ENCODE measurements at regions not wholly inside any gene's neighbourhood (a gene's known extent, or its start where the extent isn't known, plus 50 kb on each side); places are given as distances from the start of the nearest gene placed in this dataset.

DNA sequence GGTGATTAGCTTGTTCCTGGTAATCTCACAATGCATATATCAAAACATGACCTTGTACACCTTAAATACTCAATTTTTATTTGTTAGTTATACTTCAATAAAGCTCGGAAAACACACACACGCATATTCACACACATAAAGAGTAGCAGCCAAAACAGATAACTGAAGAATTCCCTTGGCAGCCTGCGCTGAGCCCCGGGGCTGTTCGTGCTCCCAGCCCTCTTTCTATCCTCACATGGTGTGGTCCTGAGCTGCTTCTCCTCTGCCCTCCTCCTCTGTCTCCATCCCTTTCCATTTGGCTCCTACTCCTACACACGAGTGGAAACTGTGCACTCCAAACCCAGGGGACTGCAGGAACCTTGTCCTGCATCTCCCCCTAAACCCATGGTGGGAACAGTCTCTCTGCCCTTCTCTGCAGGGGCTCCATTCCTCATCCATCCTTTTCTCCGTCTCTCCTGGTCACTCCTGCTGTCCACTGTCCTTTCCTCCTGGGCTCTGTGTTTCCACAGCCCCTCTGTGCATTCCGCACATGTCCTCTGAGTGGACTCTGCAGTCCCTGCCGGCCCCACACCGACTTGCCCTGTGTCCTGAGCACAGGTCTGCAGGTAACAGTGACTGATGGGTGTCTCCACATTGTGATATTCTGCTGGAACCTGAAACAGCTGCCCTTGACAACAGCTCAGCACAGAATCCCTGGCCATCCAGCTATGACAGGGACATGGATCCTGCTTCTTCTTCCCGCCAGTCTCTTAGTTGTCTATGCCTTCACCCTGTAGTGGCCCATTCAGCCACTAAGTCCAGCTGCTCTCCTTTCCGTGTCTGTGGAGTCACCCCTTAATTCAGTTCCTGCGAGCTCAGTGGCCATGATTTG is 216.8 kb upstream of the ZNF32 start:
- TF ChIP-seq POLR2A (IDR thresholded peaks at IDR 0.05): no peak
- TF ChIP-seq, protein P1, sequence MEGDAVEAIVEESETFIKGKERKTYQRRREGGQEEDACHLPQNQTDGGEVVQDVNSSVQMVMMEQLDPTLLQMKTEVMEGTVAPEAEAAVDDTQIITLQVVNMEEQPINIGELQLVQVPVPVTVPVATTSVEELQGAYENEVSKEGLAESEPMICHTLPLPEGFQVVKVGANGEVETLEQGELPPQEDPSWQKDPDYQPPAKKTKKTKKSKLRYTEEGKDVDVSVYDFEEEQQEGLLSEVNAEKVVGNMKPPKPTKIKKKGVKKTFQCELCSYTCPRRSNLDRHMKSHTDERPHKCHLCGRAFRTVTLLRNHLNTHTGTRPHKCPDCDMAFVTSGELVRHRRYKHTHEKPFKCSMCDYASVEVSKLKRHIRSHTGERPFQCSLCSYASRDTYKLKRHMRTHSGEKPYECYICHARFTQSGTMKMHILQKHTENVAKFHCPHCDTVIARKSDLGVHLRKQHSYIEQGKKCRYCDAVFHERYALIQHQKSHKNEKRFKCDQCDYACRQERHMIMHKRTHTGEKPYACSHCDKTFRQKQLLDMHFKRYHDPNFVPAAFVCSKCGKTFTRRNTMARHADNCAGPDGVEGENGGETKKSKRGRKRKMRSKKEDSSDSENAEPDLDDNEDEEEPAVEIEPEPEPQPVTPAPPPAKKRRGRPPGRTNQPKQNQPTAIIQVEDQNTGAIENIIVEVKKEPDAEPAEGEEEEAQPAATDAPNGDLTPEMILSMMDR (IDR thresholded peaks at IDR 0.05): no peak
